ENCODE measurements at regions not wholly inside any gene's neighbourhood (a gene's known extent, or its start where the extent isn't known, plus 50 kb on each side); places are given as distances from the start of the nearest gene placed in this dataset.

- DNase-seq = no peak
Observed at GRCh38 chr2:76314271-76315020, 603.7 kb upstream of the GCFC2 start.

DNA sequence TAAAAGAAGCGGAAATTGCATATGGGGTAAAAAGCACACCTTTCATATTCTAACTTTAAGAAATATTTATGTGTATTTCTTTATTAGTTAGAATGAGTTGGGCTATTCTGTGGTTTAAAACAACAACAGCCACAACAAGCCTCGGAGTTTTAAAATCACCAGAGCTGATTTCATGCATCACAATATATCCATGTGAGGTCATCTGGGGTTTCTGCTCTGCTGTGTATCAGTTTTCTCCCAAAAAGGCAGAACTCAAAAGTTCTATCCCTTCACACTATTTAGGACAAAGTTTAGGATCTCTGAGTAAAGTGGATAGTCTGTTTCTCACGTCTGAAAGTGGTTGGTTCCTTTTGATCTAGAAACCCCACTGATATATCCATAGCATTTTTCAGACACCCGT is 601.5 kb upstream of the GCFC2 start:
- DNase-seq = no peak

- DNase-seq = no peak
Observed at GRCh38 chr2:76311728-76312127, 601.0 kb upstream of the GCFC2 start.

DNA sequence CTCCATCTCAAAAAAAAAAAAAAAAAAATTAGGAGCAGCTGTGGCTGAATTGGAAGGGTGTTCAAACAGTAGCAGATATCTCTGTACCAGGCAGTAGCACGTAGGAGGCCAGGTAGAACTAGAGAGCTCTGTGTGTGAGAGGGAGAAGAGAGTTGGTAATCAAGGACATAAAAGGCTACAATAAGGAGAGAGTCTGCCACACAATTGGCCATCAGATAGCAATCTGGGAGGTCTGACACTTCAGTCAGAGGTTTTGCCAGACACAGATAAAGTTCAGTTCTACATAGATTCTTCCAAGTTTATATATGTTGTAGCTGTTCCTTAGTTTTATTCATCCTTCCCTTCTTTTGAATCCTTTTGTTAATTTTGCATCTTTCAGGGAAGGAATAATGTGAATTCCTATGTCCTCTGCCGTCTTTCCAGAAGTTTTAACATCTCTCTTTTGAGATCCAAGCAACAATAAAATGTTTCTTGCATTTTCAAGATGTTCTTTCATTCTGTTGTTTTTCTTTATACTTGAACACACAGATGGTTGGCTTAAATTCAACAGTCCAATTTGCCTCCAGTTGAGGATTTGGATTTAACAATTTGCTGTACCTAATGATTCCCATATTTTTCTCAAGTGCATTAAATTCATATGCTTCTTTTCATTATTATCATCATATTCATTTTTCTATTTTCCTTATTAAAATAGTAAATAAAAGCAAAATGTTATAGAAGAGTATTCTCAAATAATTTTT is 600.3 kb upstream of the GCFC2 start:
- no peak for DNase-seq

- no peak for DNase-seq
Observed at GRCh38 chr2:76307495-76307894, 596.8 kb upstream of the GCFC2 start.

DNA sequence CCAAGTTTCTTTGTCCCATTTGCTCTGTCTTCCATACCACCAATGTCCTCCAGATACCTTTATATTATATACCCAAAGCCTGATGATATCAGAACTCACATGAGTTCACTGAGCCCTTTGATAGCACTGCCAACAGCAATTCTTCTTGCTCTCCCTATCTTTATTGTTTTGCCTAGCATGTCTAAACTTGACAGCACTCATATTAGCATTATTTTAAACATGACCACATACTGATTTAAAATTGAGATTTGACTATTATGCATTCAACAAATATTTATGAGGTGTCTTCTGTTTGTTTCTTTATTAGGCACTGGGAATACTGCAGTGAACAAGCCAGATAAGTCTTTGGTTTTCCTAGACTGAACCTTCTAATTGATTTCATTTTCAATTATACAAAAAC is 587.3 kb upstream of the GCFC2 start:
- DNase-seq = no peak

DNA sequence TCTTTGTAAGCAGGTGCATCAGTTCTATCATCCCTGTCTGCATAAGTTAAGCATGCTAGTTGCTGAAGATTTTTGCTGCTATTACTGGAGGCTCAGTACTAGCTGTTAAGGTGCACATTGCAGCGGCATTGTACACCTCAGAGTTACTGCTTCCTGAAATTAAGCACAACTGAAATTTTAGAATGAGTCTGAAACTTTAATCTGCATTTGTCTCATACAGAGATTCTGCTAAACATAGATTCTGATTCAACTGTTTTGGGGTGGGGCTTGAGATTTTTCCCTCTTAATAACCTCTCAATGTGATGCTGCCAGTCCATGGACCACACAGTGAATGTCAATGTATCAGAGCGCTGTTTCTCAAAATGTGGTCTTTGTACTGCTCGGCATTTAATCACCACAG is 585.7 kb upstream of the GCFC2 start:
- no peak for DNase-seq

DNA sequence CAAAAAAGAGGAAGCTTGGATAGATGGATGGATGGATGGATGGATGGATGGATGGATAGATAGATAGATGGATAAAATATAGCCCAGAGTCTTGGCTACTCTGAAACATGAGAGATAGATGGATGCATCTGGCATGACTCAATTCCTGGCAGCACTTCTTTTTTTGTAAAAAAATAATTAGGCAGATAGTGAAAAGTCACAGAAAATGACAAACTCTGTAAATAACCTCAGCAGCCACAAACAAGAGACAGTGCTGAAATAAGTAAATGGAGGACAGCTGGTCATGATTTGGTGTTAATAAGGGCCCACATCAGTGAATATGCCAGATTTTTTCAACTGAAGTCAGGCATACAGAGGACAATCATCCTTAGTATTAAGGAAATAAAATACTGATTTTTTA is 585.0 kb upstream of the GCFC2 start:
- no peak for DNase-seq

- DNase-seq = no peak
Observed at GRCh38 chr2:76288598-76288997, 577.9 kb upstream of the GCFC2 start.

DNA sequence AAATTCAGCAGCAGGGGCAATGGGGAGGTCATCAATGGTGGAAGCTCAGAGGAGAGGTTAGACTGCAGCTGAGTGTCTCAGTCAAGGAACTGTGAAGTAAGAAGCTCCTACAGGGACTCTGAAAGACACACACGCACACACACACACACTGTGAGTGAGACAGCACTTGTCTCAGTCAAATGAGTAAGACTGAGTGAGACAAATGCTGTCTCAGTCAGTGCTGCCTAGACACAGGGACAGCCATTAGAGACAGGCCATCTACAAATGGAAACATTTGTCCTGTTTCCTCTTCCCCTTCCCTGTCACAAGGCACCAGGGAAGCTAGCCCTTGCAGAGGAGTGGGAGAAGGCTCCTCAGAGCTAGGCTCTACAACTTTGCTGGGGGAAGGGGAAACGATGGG is 577.4 kb upstream of the GCFC2 start:
- no peak for DNase-seq

DNA sequence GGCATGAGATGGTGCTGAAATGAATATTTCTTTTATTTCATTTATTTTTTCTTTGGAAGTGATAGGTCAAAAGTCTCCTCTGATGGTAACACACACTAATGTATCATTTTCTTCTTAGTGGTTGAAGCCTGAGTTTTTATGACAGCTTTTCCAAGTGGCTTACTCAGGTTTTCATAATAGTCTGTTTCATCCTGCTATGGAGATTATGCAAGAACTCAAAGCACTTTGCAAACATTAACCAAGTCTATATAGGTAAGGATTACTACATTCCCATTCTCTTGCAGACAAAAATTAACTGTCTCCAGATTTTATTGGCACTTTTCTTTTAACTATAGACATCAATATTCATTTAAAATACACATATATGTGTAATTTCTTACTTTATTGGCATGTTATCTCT is 572.6 kb upstream of the GCFC2 start:
- DNase-seq = no peak

DNA sequence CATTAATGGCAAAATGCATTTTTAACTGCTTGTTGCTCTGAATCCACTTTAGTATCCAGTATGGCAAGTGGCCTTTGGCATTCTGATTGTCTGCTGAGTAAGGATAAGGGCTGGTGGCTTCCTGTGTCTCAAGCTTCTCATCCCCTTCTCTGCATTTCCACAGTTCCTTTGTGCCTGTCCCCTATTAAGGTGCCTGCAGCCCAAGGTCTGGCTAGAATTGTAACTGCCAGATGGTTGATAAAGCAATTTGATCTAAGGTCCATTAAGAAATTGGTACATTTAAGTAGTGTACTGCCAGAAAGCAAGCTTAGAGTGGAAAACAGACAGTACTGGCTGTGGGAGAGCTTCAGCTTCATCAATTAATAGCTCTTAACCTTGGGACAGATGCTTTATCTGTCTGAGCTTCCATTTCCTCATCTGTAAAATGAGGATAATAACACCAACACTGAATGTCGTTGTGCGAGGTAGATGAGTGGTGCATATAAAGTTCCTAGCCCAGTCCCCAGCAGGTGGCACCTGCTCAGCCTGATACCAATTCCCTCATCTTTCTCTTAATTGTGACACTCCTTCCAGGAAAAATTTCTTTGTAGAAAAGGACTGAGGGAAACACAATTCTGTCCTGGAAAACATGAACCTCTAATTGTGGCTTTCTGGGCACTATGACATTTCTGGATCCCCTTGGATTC is 570.6 kb upstream of the GCFC2 start:
- DNase-seq = no peak

GRCh38 chr2:76280686-76281085 is 570.0 kb upstream of the GCFC2 start:
- no peak for DNase-seq

DNA sequence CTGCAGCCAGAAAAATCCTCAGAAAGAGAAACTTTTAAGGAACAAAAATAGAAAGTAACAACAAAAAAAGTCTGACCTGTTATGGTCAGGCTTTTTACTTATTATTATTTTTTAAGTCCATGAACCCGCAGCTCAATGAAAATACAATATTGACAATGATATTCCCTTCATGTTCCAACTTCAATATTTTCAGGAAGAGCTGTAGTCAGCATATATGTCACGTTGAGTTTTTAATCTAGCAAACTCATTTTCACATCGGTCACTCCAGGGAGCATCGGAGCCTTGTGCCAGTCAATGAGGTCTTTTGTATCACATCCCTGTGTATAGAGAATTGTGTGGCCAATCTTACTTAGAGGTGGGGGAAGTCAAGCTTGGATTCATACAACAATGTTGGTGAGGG is 568.4 kb upstream of the GCFC2 start:
- DNase-seq = no peak

- no peak for DNase-seq
Observed at GRCh38 chr2:76275788-76276187, 565.1 kb upstream of the GCFC2 start.

GRCh38 chr2:76274676-76275075 is 564.0 kb upstream of the GCFC2 start:
- no peak for DNase-seq

- no peak for DNase-seq
Observed at GRCh38 chr2:76274160-76274559, 563.4 kb upstream of the GCFC2 start.

DNA sequence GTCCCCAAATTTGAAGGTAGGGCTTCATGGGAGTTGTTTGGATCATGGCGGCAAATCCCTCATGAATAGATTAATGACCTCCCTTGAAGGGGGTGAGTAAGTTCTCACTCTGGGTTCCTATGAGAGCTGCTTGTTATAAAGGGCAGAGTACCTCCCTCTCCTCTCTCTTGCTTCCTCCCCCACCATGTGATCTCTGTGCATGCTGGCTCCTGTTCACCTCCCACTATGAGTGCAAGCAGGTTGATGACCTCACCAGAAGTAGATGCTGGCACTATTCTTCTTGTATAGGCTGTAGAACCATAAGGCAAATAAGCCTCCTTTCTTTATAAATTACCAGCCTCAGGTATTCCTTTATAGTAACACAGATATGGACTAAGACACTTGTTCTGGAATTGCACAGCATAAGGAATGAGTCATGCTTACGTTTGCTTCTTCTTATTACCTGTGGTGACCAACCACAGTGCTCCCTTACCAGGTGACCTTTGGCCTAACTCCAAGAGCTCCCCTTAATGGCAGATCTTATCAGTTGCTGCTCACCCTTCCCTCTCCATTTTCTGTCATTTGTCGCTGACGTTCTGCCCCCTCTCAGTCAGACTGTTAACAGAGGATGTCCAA is 559.5 kb upstream of the GCFC2 start:
- no peak for DNase-seq

- DNase-seq = no peak
Observed at GRCh38 chr2:76268902-76269620, 558.3 kb upstream of the GCFC2 start.

DNA sequence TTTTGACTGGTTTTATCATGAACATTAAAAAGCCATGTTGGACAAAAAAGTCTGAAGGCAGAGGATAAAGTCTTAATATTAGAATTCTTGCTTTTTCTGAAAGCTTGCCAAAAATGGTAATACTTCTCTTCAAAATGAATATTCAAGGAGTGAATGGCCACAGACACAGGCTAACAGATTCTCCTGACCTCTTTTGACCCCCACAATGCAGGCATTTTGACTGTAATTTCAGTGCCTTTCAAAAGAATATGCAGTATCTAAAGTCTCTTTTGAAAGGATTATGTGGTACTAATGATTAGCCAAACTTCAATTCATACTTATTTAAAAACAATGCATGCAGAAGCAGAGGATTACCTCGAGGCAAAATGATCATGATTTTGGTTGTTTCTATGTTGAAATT is 557.8 kb upstream of the GCFC2 start:
- no peak for DNase-seq

DNA sequence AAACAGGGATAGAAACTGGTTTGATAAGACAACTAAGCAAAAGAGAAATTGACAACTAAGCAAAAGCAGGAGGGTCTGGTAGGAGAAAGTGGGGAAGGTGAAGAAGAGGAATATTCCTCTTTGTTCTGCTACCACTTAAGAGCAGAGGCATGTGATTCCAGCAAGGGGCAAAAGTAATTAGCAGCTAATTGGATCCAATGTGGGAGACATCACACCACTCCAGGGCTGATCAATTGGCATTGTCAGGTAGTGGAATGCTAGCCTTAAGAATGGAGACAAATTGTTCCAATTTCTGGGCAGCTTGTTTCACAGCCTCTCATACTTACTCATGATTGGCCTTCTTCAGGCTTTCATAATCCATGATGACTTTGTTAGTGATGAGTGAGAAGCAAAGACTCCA is 547.1 kb upstream of the GCFC2 start:
- no peak for DNase-seq

DNA sequence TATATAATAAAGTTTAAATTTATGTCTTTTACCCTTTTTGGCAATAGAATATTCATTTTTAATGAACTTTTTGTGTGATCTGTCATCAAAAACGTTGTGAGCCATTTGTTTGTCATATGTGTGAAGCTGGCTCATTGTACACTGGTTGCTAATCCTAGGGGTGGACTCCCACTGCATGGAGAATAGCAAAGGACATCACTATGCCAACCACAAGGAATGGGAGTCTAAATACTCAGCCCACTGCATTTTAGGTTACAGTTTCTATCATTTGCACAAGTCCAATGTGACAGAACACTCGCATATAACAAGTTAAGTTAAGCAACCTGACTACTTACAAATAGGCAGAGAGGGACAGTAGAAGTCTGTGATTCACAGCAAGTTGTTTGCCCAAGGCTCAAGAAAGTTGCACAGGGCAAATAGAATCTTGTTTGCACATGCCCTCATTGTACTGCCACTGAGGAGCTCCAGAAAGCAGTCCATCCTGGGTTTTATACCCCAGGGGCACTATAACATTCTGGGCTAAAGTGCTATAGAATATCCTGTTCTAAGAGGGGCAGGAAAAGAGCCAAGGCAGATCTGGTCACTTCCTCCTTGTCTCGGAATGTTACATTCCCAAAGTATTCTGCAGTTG is 545.9 kb upstream of the GCFC2 start:
- no peak for DNase-seq

DNA sequence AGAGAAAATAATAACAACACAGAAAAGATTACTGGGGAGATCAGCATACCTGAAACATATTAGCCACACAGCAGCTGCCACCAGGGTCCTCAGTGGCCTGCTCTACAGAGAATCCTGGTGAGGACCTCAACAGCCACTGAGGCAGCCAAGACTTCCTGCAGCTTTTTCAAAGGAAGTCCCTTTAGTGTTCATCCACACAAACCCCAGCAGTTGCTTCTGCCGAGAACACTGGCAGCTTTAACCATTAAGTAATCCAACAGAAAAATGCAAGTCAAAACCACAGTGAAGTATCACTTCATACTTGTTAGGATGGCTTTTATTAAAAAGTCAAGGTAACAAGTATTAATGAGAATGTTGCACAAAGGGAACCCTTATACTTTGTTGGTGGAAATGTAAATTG is 542.0 kb upstream of the GCFC2 start:
- DNase-seq = no peak
